Activated CD4-positive, alpha-beta T cell treated with anti-CD3 and anti-CD28 coated beads, Interleukin-2, amount 10 ng/mL, durations not matched to agents 24 days and 14 days (primary cell): ENCODE measurements at regions not wholly inside any gene's neighbourhood (a gene's known extent, or its start where the extent isn't known, plus 50 kb on each side); places are given as distances from the start of the nearest gene placed in this dataset.

Source experiments
- DNase-seq: peaks from one replicate; pipeline ENCODE4 v3.0.0; 2022
- H3K27ac Mint-ChIP-seq: one replicate; pipeline ENCODE4 v1.8.0; 2022; ENCODE audit warnings: mild to moderate bottlenecking, mixed read lengths
- H3K27me3 Mint-ChIP-seq: one replicate; pipeline ENCODE4 v1.8.0; 2022; ENCODE audit warnings: mixed read lengths
- H3K36me3 Mint-ChIP-seq: one replicate; pipeline ENCODE4 v1.8.0; 2022; ENCODE audit warnings: low read depth, mild to moderate bottlenecking, mixed read lengths
- H3K4me1 Mint-ChIP-seq: one replicate; pipeline ENCODE4 v1.8.0; 2021; ENCODE audit warnings: mixed read lengths
- H3K4me3 Mint-ChIP-seq: one replicate; pipeline ENCODE4 v1.8.0; 2022; ENCODE audit warnings: mild to moderate bottlenecking, moderate library complexity, mixed read lengths
- H3K9me3 Mint-ChIP-seq: one replicate; pipeline ENCODE4 v1.8.0; 2021; ENCODE audit warnings: mixed read lengths
- intact Hi-C: fragments of 100-400 bp; cut with micrococcal nuclease; formaldehyde crosslinking; loops from one replicate; pipeline ENCODE4 v1.15.1; 2023

- H3K4me3 Mint-ChIP-seq: no peak overlapping the region
- intact Hi-C loops: no loop called here
- no peaks in the 10 kb centered on the region for H3K9me3 Mint-ChIP-seq
- no peaks in the 10 kb centered on the region for H3K27me3 Mint-ChIP-seq
- H3K36me3 Mint-ChIP-seq: no peaks in the 10 kb centered on the region
- DNase-seq: no peak
- H3K4me1 Mint-ChIP-seq: no peaks in the 10 kb centered on the region
- no peak overlapping the region for H3K27ac Mint-ChIP-seq
Observed at GRCh38 chr2:236702657-236703372, 133.2 kb downstream of the ACKR3 start.

DNA sequence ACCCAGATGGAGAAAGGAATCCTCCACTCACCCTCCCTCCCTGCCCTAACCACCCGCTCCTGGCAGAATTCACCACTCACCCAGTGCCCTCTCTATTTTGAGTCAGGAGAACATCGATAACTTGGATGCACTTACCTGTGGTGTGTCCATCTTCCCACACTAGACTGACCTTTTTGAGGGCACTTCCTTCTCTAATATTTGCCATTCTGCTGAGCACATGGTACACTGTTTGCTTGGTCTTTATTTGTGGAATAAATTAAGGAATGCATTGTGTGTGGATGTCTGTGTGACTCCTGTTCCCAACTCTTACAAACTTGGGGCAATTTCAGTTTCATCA, 133.7 kb downstream of the ACKR3 start:
- H3K9me3 Mint-ChIP-seq: no peaks in the 10 kb centered on the region

DNA sequence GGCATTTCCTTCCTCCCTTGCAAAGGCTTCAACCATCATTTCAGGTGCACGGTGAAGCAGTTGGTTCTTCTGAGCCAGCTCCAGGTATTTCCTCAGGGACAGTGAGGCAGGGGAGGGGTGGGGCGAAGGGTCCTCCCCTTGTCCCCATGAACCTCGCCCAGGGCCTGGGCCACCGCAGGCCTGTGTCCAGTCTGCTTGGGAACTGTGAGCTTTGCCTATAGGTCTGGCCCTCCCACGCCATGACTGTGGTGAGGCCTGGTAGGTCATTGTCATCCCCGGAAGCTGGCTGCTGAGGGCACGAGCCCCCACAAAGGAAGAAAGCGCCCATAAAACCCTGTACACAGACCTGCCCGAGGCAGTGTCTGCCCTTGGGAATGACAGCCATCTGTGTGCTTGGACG, 134.3 kb downstream of the ACKR3 start:
- Mint-ChIP-seq H3K4me3 (no peak overlapping the region), H3K4me1 (no peaks in the 10 kb centered on the region), H3K9me3 (no peaks in the 10 kb centered on the region)

More for the DNA sequence above, 133.7 kb downstream of the ACKR3 start:
- H3K4me1 Mint-ChIP-seq: no peaks in the 10 kb centered on the region
- H3K27ac Mint-ChIP-seq: no peak overlapping the region
- no peaks in the 10 kb centered on the region for H3K27me3 Mint-ChIP-seq
- H3K4me3 Mint-ChIP-seq: no peak overlapping the region
- no peaks in the 10 kb centered on the region for H3K36me3 Mint-ChIP-seq
- intact Hi-C loops: no loop called here
- DNase-seq: no peak

GRCh38 chr2:236704887-236705286, 135.3 kb downstream of the ACKR3 start:
- Mint-ChIP-seq H3K27ac (no peak overlapping the region), H3K36me3 (no peaks in the 10 kb centered on the region), H3K4me3 (no peak overlapping the region), H3K27me3 (no peaks in the 10 kb centered on the region), H3K4me1 (no peaks in the 10 kb centered on the region), H3K9me3 (no peaks in the 10 kb centered on the region)
- DNase-seq: no peak
- intact Hi-C loops: no loop called here

More for the DNA sequence above, 134.3 kb downstream of the ACKR3 start:
- intact Hi-C loops: no loop called here
- no peak for DNase-seq
- H3K27me3 Mint-ChIP-seq: no peaks in the 10 kb centered on the region
- no peaks in the 10 kb centered on the region for H3K36me3 Mint-ChIP-seq
- no peak overlapping the region for H3K27ac Mint-ChIP-seq

DNA sequence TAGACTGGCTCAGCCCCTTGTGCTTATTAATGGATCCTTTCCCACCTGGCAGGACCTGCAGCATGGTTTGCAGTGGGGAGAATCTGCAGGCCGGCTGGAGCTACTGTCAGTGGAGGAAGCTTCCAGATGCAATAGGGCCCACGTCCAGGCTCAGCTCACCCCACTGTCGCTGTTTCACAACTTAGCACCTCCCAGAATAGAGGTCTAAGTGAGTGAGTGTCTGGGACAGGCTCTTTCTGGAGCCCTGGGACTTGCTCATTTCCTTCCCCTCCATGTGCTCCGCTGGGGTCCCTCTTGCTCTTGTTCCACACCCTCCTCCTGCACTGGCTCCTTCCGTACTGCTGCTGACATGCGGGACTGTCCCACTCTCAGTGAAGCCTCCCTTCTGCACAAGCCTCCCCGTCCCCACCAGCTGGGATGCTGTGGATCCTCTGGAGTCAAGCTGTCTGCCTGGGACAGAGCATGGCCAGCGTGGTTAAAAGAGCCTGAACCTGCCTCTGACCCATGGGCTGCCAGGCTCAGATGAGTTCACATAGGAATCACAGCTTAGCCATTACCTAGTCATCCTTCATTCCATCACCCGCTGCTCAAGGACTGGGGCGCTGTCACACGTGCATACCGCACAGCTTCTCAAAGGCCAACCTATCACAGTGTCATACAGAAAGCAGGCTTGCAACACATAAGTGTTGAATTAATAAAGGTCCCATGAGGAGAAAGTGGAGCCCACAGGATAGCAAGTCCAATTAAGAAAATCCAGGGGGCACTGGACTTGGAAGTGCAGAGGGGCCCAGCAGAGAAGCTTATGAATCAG, 135.9 kb downstream of the ACKR3 start:
- no peaks in the 10 kb centered on the region for H3K9me3 Mint-ChIP-seq
- no peaks in the 10 kb centered on the region for H3K27me3 Mint-ChIP-seq
- no peaks in the 10 kb centered on the region for H3K36me3 Mint-ChIP-seq
- H3K4me1 Mint-ChIP-seq: no peaks in the 10 kb centered on the region
- no peak overlapping the region for H3K4me3 Mint-ChIP-seq
- no peak overlapping the region for H3K27ac Mint-ChIP-seq
- DNase-seq: no peak
- intact Hi-C loops: no loop called here

DNA sequence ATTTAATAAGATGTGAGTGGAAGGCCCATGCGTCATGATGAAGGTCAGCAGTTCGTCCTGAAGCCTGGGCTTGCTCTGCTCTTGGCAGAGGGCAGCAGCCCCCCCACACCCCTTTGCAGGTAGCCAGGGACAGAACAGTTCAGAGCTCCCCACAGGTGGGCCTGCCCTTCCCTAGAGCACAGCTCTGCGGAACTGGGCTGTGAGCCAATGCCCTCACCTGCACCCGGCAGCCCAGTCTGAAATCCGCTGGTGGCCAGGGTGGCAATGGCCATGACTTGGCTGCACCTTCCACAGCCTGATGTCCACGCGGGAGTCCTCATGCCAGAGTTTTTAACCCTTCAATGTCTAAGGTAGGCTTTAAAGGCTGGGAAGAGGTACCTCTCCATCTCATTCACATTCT, 136.7 kb downstream of the ACKR3 start:
- Mint-ChIP-seq H3K9me3 (no peaks in the 10 kb centered on the region), H3K36me3 (no peaks in the 10 kb centered on the region), H3K4me3 (no peak overlapping the region), H3K27ac (no peak overlapping the region), H3K27me3 (no peaks in the 10 kb centered on the region), H3K4me1 (no peaks in the 10 kb centered on the region)
- DNase-seq: no peak
- intact Hi-C loops: no loop called here

DNA sequence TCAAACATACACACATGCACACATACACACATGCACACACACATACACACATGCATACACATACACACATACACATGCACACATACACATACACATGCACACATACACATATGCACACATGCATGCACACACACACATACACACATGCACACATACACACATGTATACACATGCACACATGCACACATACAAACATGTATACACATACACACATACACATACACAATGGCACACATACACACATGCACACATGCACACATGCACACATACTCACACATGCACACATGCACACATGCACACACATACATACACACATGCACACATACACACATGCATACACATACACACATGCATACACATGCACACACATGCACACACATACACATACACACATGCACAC, 137.2 kb downstream of the ACKR3 start:
- no peaks in the 10 kb centered on the region for H3K4me1 Mint-ChIP-seq
- no peaks in the 10 kb centered on the region for H3K9me3 Mint-ChIP-seq
- no peaks in the 10 kb centered on the region for H3K27me3 Mint-ChIP-seq
- DNase-seq: no peak
- intact Hi-C loops: no loop called here
- H3K4me3 Mint-ChIP-seq: no peak overlapping the region
- no peak overlapping the region for H3K27ac Mint-ChIP-seq
- no peaks in the 10 kb centered on the region for H3K36me3 Mint-ChIP-seq

DNA sequence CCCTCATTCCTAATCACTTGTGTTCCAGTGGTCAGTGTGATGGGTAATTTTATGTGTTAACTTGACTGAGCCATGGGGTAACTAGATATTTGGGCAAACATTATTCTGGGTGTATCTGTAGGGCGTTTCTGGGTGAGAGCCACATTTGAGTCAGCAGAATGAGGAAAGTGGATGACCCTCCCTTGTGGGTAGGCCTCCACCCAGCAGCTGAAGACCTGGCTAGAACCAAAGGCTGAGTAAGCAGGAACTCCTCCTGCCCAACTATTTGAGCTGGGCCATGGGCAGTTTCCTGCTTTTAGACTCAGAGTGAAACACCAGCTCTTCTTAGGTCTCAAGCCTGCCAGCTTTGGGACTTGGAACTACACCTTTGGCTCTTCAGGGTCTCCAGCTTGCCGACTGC, 141.8 kb downstream of the ACKR3 start:
- intact Hi-C loops: no loop called here
- H3K4me1 Mint-ChIP-seq: no peaks in the 10 kb centered on the region
- no peak overlapping the region for H3K27ac Mint-ChIP-seq

DNA sequence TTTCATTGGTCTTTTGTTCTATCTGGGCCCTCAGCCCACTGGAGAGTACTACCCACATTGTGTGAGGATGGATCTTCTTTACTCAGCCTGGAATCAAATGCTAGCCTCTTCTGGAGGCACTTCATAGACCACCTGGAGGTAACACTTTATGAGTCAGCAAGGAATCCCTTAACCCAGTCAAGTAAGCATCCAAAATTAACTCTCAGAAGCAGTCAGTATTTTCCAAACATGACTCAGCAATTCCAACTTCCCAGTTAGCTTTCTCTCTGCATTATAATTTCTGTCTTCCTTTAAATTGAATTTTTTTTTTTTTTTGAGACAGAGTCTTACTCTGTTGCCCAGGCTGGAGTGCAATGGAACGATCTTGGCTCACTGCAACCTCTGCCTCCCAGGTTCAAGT, 142.7 kb downstream of the ACKR3 start:
- Mint-ChIP-seq H3K4me3 (no peak overlapping the region), H3K27ac (no peak overlapping the region), H3K9me3 (no peaks in the 10 kb centered on the region), H3K4me1 (no peaks in the 10 kb centered on the region), H3K27me3 (peaks cover 14% of the 10 kb centered on the region), H3K36me3 (no peaks in the 10 kb centered on the region)
- DNase-seq: no peak
- intact Hi-C loops: no loop called here

More for the DNA sequence above, 141.8 kb downstream of the ACKR3 start:
- Mint-ChIP-seq H3K9me3 (no peaks in the 10 kb centered on the region), H3K4me3 (no peak overlapping the region), H3K27me3 (peaks cover 11% of the 10 kb centered on the region), H3K36me3 (no peaks in the 10 kb centered on the region)
- no peak for DNase-seq

- no peak for DNase-seq
- no peaks in the 10 kb centered on the region for H3K4me1 Mint-ChIP-seq
- intact Hi-C loops: no loop called here
- H3K36me3 Mint-ChIP-seq: no peaks in the 10 kb centered on the region
- H3K27me3 Mint-ChIP-seq: peaks cover 14% of the 10 kb centered on the region
- H3K4me3 Mint-ChIP-seq: no peak overlapping the region
- H3K27ac Mint-ChIP-seq: no peak overlapping the region
- H3K9me3 Mint-ChIP-seq: no peaks in the 10 kb centered on the region
Observed at GRCh38 chr2:236712961-236713673, 143.5 kb downstream of the ACKR3 start.

DNA sequence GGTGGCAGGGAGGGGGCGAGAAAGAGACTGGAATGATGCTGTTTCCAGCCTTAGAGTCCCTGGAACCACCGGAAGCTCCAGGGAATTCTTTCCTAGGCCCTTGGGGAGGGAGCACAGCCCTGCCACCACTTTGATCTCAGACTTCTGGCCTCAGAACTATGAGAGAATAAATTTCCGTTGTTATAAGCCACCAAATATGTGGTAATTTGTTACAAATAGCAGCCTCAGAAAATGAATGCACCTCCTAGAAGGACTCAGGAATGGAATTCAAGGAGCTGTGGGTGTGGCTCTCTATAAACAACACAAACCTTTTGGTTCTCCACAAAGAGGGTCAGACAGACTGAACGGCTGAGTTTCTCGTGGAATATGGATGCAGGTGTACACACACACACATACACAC, 144.5 kb downstream of the ACKR3 start:
- Mint-ChIP-seq H3K27me3 (peaks cover 14% of the 10 kb centered on the region), H3K9me3 (no peaks in the 10 kb centered on the region), H3K36me3 (no peaks in the 10 kb centered on the region), H3K4me3 (no peak overlapping the region), H3K4me1 (no peaks in the 10 kb centered on the region), H3K27ac (no peak overlapping the region)
- intact Hi-C loops: no loop called here
- DNase-seq: no peak

DNA sequence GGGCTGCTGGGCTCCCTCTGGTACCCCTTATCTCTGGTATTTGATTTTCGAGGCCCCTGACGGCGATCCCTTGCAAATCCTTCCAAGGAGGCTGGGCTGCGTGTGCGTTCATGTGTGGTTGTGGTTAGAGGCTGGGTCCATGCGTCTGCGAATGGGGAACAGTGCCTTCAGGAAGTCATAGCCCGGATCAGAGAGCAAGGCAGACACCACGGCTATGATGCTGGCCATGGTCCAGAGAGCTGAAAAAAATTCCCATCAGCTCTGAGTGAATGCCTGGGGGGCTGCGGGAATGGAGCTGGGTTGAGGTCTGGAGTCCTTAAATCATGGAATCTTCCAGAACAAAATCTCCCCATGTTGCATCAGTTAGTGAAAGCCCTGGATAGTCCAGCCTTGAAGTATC, 145.5 kb downstream of the ACKR3 start:
- Mint-ChIP-seq H3K4me1 (no peaks in the 10 kb centered on the region), H3K27ac (no peak overlapping the region), H3K27me3 (peaks cover 14% of the 10 kb centered on the region), H3K4me3 (no peak overlapping the region), H3K9me3 (no peaks in the 10 kb centered on the region), H3K36me3 (no peaks in the 10 kb centered on the region)
- intact Hi-C loops: no loop called here
- DNase-seq: no peak

DNA sequence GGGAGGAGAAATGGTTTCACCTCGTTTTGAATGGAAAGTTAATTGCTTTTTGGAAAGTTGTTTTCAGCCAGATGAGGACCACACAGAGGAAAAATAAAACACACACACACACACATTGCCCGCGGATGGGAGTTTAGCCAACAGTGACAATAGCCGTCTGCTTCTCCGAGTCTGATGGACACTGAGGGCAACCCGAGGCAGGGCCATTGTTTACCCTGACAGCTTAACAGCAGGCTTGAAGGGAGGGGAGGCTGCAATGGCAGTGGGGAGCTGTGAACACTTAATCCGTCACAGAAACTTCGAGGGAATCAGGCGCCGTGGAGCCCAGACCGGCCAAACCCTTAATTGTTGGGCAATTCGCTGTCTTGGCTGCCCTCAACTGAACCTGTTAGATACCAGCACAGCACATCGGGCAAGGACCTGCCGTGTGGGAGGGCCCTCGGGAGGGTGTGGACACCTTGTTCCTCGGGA, 145.9 kb downstream of the ACKR3 start:
- H3K4me3 Mint-ChIP-seq: no peak overlapping the region
- peaks cover 14% of the 10 kb centered on the region for H3K27me3 Mint-ChIP-seq
- no peak for DNase-seq
- H3K4me1 Mint-ChIP-seq: no peaks in the 10 kb centered on the region
- H3K9me3 Mint-ChIP-seq: no peaks in the 10 kb centered on the region
- intact Hi-C loops: no loop called here
- H3K27ac Mint-ChIP-seq: no peak overlapping the region
- no peaks in the 10 kb centered on the region for H3K36me3 Mint-ChIP-seq

GRCh38 chr2:236717120-236717519, 147.5 kb downstream of the ACKR3 start:
- H3K9me3 Mint-ChIP-seq: no peaks in the 10 kb centered on the region

More at GRCh38 chr2:236717120-236717519, 147.5 kb downstream of the ACKR3 start:
- Mint-ChIP-seq H3K4me3 (no peak overlapping the region), H3K27me3 (peaks cover 14% of the 10 kb centered on the region), H3K4me1 (no peaks in the 10 kb centered on the region), H3K27ac (no peak overlapping the region), H3K36me3 (no peaks in the 10 kb centered on the region)
- DNase-seq: no peak
- intact Hi-C loops: no loop called here
